T-cell (primary cell): ENCODE measurements at regions not wholly inside any gene's neighbourhood (a gene's known extent, or its start where the extent isn't known, plus 50 kb on each side); places are given as distances from the start of the nearest gene placed in this dataset.

Source experiments
- ATAC-seq, 4 experiments: fragments of 200-7000 bp in 3 of 4; fragments of 150-1000 bp in 1 of 4; cut with Tn5 transposase; replicated peaks in 1 of 4; 1 replicate in 3 of 4; 2 replicates in 1 of 4; pipeline ENCODE4 v1.10.0; 2021; ENCODE audit warnings: moderate library complexity in 3 of 4, mild to moderate bottlenecking in 2 of 4, moderate number of reproducible peaks in 1 of 4
- CTCF ChIA-PET, 2 donors: fragments of 300-600 bp; sonication (Branson Sonifier 250); formaldehyde crosslinking; loops; one replicate each; lab custom pipeline; 2022; ENCODE audit warnings: antibody characterized with exemption in 2 of 2; lab: Charles Lee
- POLR2A ChIA-PET, 2 donors: fragments of 300-600 bp; sonication (Branson Sonifier 250); formaldehyde crosslinking; loops; one replicate each; lab custom pipeline; 2022; ENCODE audit warnings: antibody characterized with exemption in 2 of 2; lab: Charles Lee
- DNase-seq, 35 experiments: peaks; one replicate each; pipeline versions ENCODE4 v3.0.0 to v3.0.0-alpha.2; 2013 to 2023
- H3K27ac ChIP-seq: one replicate; pipeline ENCODE4 v1.5.1; 2013; ENCODE audit warnings: low read length
- H3K27me3 ChIP-seq, 2 experiments: replicated peaks in 1 of 2; 1 replicate in 1 of 2; 2 replicates in 1 of 2; pipeline versions ENCODE4 v1.6.1 to v1.7.0; 2013; ENCODE audit warnings: low read length in 1 of 2, mixed read lengths in 1 of 2; ENCODE audit not compliant: control insufficient read depth in 2 of 2, insufficient read depth in 2 of 2; ENCODE audit errors: extremely low read depth in 1 of 2
- H3K36me3 ChIP-seq, 2 donors: 1 replicate in 1 of 2; 2 replicates in 1 of 2; pipeline versions ENCODE4 v1.6.1 to v1.7.0; 2013; ENCODE audit warnings: low read length in 1 of 2; ENCODE audit not compliant: control insufficient read depth in 2 of 2, insufficient read depth in 1 of 2; ENCODE audit errors: extremely low read depth in 1 of 2
- H3K4me1 ChIP-seq, 2 experiments: 1 replicate in 1 of 2; 2 replicates in 1 of 2; pipeline versions ENCODE4 v1.6.1 to v1.7.0; 2013; ENCODE audit warnings: low read length in 2 of 2, mixed read lengths in 1 of 2; ENCODE audit not compliant: insufficient read depth in 2 of 2, control insufficient read depth in 1 of 2; ENCODE audit errors: extremely low read depth in 1 of 2
- H3K4me3 ChIP-seq, 2 donors: 1 replicate in 1 of 2; 2 replicates in 1 of 2; pipeline versions ENCODE4 v1.5.1 to v1.7.0; 2013; ENCODE audit warnings: mild to moderate bottlenecking in 2 of 2, low read length in 1 of 2, moderate library complexity in 1 of 2; ENCODE audit not compliant: control insufficient read depth in 1 of 2; ENCODE audit errors: extremely low read depth in 1 of 2
- H3K9me3 ChIP-seq: 2 replicates; pipeline ENCODE4 v1.7.0; 2013
- H3K27ac Mint-ChIP-seq, 2 donors: one replicate each; pipeline ENCODE4 v1.8.0; 2020 to 2021; ENCODE audit warnings: mild to moderate bottlenecking in 2 of 2, mixed read lengths in 2 of 2
- H3K27me3 Mint-ChIP-seq, 2 donors: one replicate each; pipeline ENCODE4 v1.8.0; 2021 to 2022; ENCODE audit warnings: mixed read lengths in 2 of 2
- H3K36me3 Mint-ChIP-seq: one replicate; pipeline ENCODE4 v1.8.0; 2021; ENCODE audit warnings: mixed read lengths
- H3K4me1 Mint-ChIP-seq, 3 donors: one replicate each; pipeline ENCODE4 v1.8.0; 2020 to 2022; ENCODE audit warnings: mixed read lengths in 3 of 3, mild to moderate bottlenecking in 1 of 3
- H3K4me3 Mint-ChIP-seq, 3 donors: one replicate each; pipeline ENCODE4 v1.8.0; 2020 to 2022; ENCODE audit warnings: mild to moderate bottlenecking in 3 of 3, mixed read lengths in 3 of 3, moderate library complexity in 3 of 3
- H3K9me3 Mint-ChIP-seq, 3 donors: one replicate each; pipeline ENCODE4 v1.8.0; 2020 to 2022; ENCODE audit warnings: mixed read lengths in 3 of 3
- WGBS: methylation state at CpG from one replicate; pipeline ENCODE4 v1.1.5; 2013; ENCODE audit warnings: missing lambda C conversion rate; ENCODE audit not compliant: insufficient coverage; 5-methylcytosine and 5-hydroxymethylcytosine counted together

- ChIA-PET CTCF (no interaction called here), POLR2A (no interaction called here)
- Mint-ChIP-seq H3K36me3 (no peaks in the 10 kb centered on the region), H3K27ac (no peak overlapping the region), H3K9me3 (peaks cover 0 to 4% (median 2%) of the 10 kb centered on the region in 3 donors), H3K4me1 (no peaks in the 10 kb centered on the region), H3K4me3 (no peak overlapping the region), H3K27me3 (peaks cover 3 to 11% of the 10 kb centered on the region in 2 donors)
- DNase-seq, result no peak
- Histone ChIP-seq H3K27me3 (peaks cover 0 to 19% of the 10 kb centered on the region in 2 experiments), H3K4me1 (no peaks in the 10 kb centered on the region), H3K4me3 (no peak overlapping the region), H3K27ac (no peak overlapping the region), H3K9me3 (no peaks in the 10 kb centered on the region), H3K36me3 (no peaks in the 10 kb centered on the region)
- no peak for ATAC-seq
- WGBS, result no CpG with 5 or more reads among the region's 9 CpGs
Measured at GRCh38 chr5:2266641-2267240, 384.0 kb upstream of the IRX4 start.

GRCh38 chr5:2265341-2265740, 382.6 kb upstream of the IRX4 start:
- Mint-ChIP-seq H3K9me3 (peaks cover 0 to 4% (median 2%) of the 10 kb centered on the region in 3 donors), H3K36me3 (no peaks in the 10 kb centered on the region), H3K27ac (no peak overlapping the region), H3K4me3 (no peak overlapping the region), H3K27me3 (peaks cover 0 to 8% of the 10 kb centered on the region in 2 donors), H3K4me1 (no peaks in the 10 kb centered on the region)
- no peak for DNase-seq
- no peaks in the 10 kb centered on the region for H3K4me1 ChIP-seq
- no peak overlapping the region for H3K4me3 ChIP-seq
- POLR2A ChIA-PET, result no interaction called here
- H3K36me3 ChIP-seq, result no peaks in the 10 kb centered on the region
- H3K27me3 ChIP-seq, result peaks cover 0 to 27% of the 10 kb centered on the region in 2 experiments
- H3K27ac ChIP-seq, result no peak overlapping the region
- CTCF ChIA-PET, result no interaction called here
- H3K9me3 ChIP-seq, result no peaks in the 10 kb centered on the region
- WGBS, result no CpG with 5 or more reads among the region's 11 CpGs
- ATAC-seq, result no peak

GRCh38 chr5:2263763-2264162, 381.0 kb upstream of the IRX4 start:
- H3K4me3 Mint-ChIP-seq, result no peak overlapping the region

GRCh38 chr5:2262620-2263019, 379.9 kb upstream of the IRX4 start:
- no peaks in the 10 kb centered on the region for H3K36me3 Mint-ChIP-seq
- DNase-seq (no peak), ATAC-seq (no peak)
- peaks cover 0 to 2% of the 10 kb centered on the region in 2 donors for H3K27me3 Mint-ChIP-seq
- H3K9me3 Mint-ChIP-seq, result peaks cover 0 to under 1% (median 0%) of the 10 kb centered on the region in 3 donors
- H3K4me3 ChIP-seq, result no peak overlapping the region
- H3K9me3 ChIP-seq, result no peaks in the 10 kb centered on the region
- H3K36me3 ChIP-seq, result no peaks in the 10 kb centered on the region
- H3K4me1 Mint-ChIP-seq, result no peaks in the 10 kb centered on the region
- H3K4me1 ChIP-seq, result no peaks in the 10 kb centered on the region
- CTCF ChIA-PET, result no interaction called here
- POLR2A ChIA-PET, result no interaction called here
- no peak overlapping the region for H3K27ac ChIP-seq
- 50% methylated on average over 8 of the region's 9 CpGs for WGBS
- peaks cover 0 to 20% of the 10 kb centered on the region in 2 experiments for H3K27me3 ChIP-seq
- H3K4me3 Mint-ChIP-seq, result no peak overlapping the region
- H3K27ac Mint-ChIP-seq, result no peak overlapping the region

More at GRCh38 chr5:2263763-2264162, 381.0 kb upstream of the IRX4 start:
- POLR2A ChIA-PET, result no interaction called here
- Histone ChIP-seq H3K27me3 (peaks cover 0 to 20% of the 10 kb centered on the region in 2 experiments), H3K4me1 (no peaks in the 10 kb centered on the region), H3K9me3 (no peaks in the 10 kb centered on the region), H3K36me3 (no peaks in the 10 kb centered on the region), H3K27ac (no peak overlapping the region), H3K4me3 (no peak overlapping the region)
- DNase-seq, result no peak
- no peak overlapping the region for H3K27ac Mint-ChIP-seq
- no peaks in the 10 kb centered on the region for H3K4me1 Mint-ChIP-seq
- peaks cover 0 to 4% (median 2%) of the 10 kb centered on the region in 3 donors for H3K9me3 Mint-ChIP-seq
- no peak for ATAC-seq
- 87% methylated on average over 11 of the region's 12 CpGs for WGBS
- CTCF ChIA-PET, result no interaction called here
- H3K36me3 Mint-ChIP-seq, result no peaks in the 10 kb centered on the region
- peaks cover 0 to 3% of the 10 kb centered on the region in 2 donors for H3K27me3 Mint-ChIP-seq

- no peaks in the 10 kb centered on the region for H3K36me3 Mint-ChIP-seq
- CTCF ChIA-PET, result no interaction called here
- 88% methylated on average over 32 of the region's 32 CpGs for WGBS
Measured at GRCh38 chr5:2261004-2261703, 378.4 kb upstream of the IRX4 start.

GRCh38 chr5:2260211-2261003, 377.7 kb upstream of the IRX4 start:
- Mint-ChIP-seq H3K27ac (no peak overlapping the region), H3K9me3 (no peaks in the 10 kb centered on the region), H3K27me3 (peaks cover 0 to 2% of the 10 kb centered on the region in 2 donors), H3K4me1 (no peaks in the 10 kb centered on the region), H3K4me3 (no peak overlapping the region), H3K36me3 (no peaks in the 10 kb centered on the region)
- ATAC-seq (no peak), DNase-seq (no peak)
- H3K9me3 ChIP-seq, result no peaks in the 10 kb centered on the region
- no peak overlapping the region for H3K27ac ChIP-seq
- WGBS, result 83% methylated on average over 20 of the region's 23 CpGs
- no peaks in the 10 kb centered on the region for H3K36me3 ChIP-seq
- POLR2A ChIA-PET, result no interaction called here
- no peaks in the 10 kb centered on the region for H3K4me1 ChIP-seq
- CTCF ChIA-PET, result no interaction called here
- no peak overlapping the region for H3K4me3 ChIP-seq
- peaks cover 0 to 33% of the 10 kb centered on the region in 2 experiments for H3K27me3 ChIP-seq

More at GRCh38 chr5:2261004-2261703, 378.4 kb upstream of the IRX4 start:
- DNase-seq (no peak), ATAC-seq (no peak)
- Histone ChIP-seq H3K4me1 (no peaks in the 10 kb centered on the region), H3K36me3 (no peaks in the 10 kb centered on the region), H3K27ac (no peak overlapping the region), H3K27me3 (peaks cover 0 to 31% of the 10 kb centered on the region in 2 experiments), H3K9me3 (no peaks in the 10 kb centered on the region), H3K4me3 (no peak overlapping the region)
- Mint-ChIP-seq H3K27ac (no peak overlapping the region), H3K4me3 (no peak overlapping the region), H3K4me1 (no peaks in the 10 kb centered on the region), H3K9me3 (no peaks in the 10 kb centered on the region), H3K27me3 (peaks cover 0 to 2% of the 10 kb centered on the region in 2 donors)
- POLR2A ChIA-PET, result no interaction called here
